ENCODE measurements at regions not wholly inside any gene's neighbourhood (a gene's known extent, or its start where the extent isn't known, plus 50 kb on each side); places are given as distances from the start of the nearest gene placed in this dataset.

GRCh38 chr12:86697916-86698640 is 441.9 kb upstream of the MGAT4C start:
- TF ChIP-seq CTCF (IDR thresholded peaks at IDR 0.05; ENCODE audit: low read depth, low read length, poor library complexity, severe bottlenecking) (no peak), EZH2phosphoT487 (IDR thresholded peaks at IDR 0.05; ENCODE audit: borderline replicate concordance, low read length) (no peak)

Measured in DOHH2 (cell line).